HEK293T (cell line): ENCODE measurements at regions not wholly inside any gene's neighbourhood (a gene's known extent, or its start where the extent isn't known, plus 50 kb on each side); places are given as distances from the start of the nearest gene placed in this dataset.

Source experiments
- ARNT ChIP-seq: fragments of 450-650 bp; IDR thresholded peaks from 2 replicates; pipeline ENCODE4 v1.6.1; 2017; ENCODE audit warnings: mild to moderate bottlenecking
- BHLHE40 ChIP-seq: fragments of 450-650 bp; IDR thresholded peaks from 2 replicates; pipeline ENCODE4 v1.6.1; 2016; ENCODE audit warnings: mild to moderate bottlenecking, moderate library complexity, borderline replicate concordance
- ELF4 ChIP-seq: fragments of 450-650 bp; IDR thresholded peaks from 2 replicates; pipeline ENCODE4 v1.6.1; 2017; ENCODE audit warnings: antibody characterized with exemption
- FOXK2 ChIP-seq: fragments of 450-650 bp; IDR thresholded peaks from 2 replicates; pipeline ENCODE4 v1.6.1; 2016; ENCODE audit warnings: mild to moderate bottlenecking
- FOXM1 ChIP-seq: fragments of 450-650 bp; IDR thresholded peaks from 2 replicates; pipeline ENCODE4 v1.6.1; 2017; ENCODE audit warnings: mild to moderate bottlenecking, borderline replicate concordance
- HDGF ChIP-seq: fragments of 450-650 bp; IDR thresholded peaks from 2 replicates; pipeline ENCODE4 v1.6.1; 2017; ENCODE audit warnings: antibody characterized with exemption, borderline replicate concordance
- L3MBTL2 ChIP-seq: fragments of 450-650 bp; conservative IDR thresholded peaks from 2 replicates; pipeline ENCODE4 v1.6.1; 2016; ENCODE audit warnings: mild to moderate bottlenecking
- LEF1 ChIP-seq: fragments of 450-650 bp; IDR thresholded peaks from 2 replicates; pipeline ENCODE4 v1.6.1; 2017; ENCODE audit warnings: mild to moderate bottlenecking, borderline replicate concordance
- NFRKB ChIP-seq: fragments of 450-650 bp; IDR thresholded peaks from 2 replicates; pipeline ENCODE4 v1.6.1; 2016; ENCODE audit warnings: mild to moderate bottlenecking, moderate library complexity
- PKNOX1 ChIP-seq: fragments of 450-650 bp; IDR thresholded peaks from 2 replicates; pipeline ENCODE4 v1.6.1; 2016
- SP1 ChIP-seq: fragments of 450-650 bp; IDR thresholded peaks from 2 replicates; pipeline ENCODE4 v1.6.1; 2017
- SUZ12 ChIP-seq: fragments of 450-650 bp; IDR thresholded peaks from 2 replicates; pipeline ENCODE4 v1.6.1; 2016; ENCODE audit warnings: mild to moderate bottlenecking
- TARDBP ChIP-seq: fragments of 450-650 bp; IDR thresholded peaks from 2 replicates; pipeline ENCODE4 v1.6.1; 2016

GRCh38 chr9:94164806-94165549 lies 80.7 kb downstream of the PTPDC1 start:
- TF ChIP-seq SUZ12 (no peak), TARDBP (no peak), FOXK2 (no peak), ELF4 (no peak), BHLHE40 (no peak), HDGF (no peak), SP1 (no peak), LEF1 (no peak), L3MBTL2 (no peak), PKNOX1 (no peak), FOXM1 (no peak), ARNT (no peak), NFRKB (no peak)
